ENCODE measurements at regions not wholly inside any gene's neighbourhood (a gene's known extent, or its start where the extent isn't known, plus 50 kb on each side); places are given as distances from the start of the nearest gene placed in this dataset.

- TF ChIP-seq EZH2 (IDR thresholded peaks at IDR 0.05) (no peak), POLR2AphosphoS5 (IDR thresholded peaks at IDR 0.05; ENCODE audit: borderline replicate concordance, low read depth, low read length) (no peak)
Measured at GRCh38 chr3:194837457-194838127, 151.9 kb downstream of the FAM43A start.

Data from SK-N-MC (cell line).